Cardiac septum (tissue), 1 donor: ENCODE measurements at regions not wholly inside any gene's neighbourhood (a gene's known extent, or its start where the extent isn't known, plus 50 kb on each side); places are given as distances from the start of the nearest gene placed in this dataset.
"Not testable (repeated sequence)": the region's sequence is repeated elsewhere in the genome, so short reads cannot be mapped to it uniquely, and the experiment has no call there.

Source experiments
- DNase-seq: peaks from one replicate; pipeline ENCODE4 v3.0.0-alpha.2; 2020; ENCODE audit warnings: low spot score
- intact Hi-C: fragments of 100-400 bp; cut with DNase I; formaldehyde crosslinking; loops from one replicate; pipeline ENCODE4 v1.14.0; 2022
- donor health status: DM: no; HTN: no; CAD: no.

DNA sequence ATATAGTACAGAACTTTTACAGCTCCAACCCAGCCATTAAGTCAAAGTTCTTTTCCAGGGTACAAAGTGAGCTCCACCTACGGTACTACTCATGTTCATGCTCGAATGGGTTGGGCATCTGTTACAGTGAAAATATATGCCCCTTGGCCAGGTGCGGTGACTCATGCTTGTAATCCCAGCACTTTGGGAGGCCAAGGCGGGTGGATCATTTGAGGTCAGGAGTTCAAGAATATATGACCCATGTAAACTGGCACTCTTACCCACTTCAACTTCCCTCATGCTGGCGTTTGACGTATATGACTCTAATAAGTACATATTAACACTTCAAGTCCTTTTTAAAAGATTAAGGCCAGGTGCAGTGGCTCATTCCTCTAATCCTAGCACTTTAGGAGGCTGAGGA is 71.3 kb upstream of the PKN2 start:
- intact Hi-C loops: no loop called here
- no peak for DNase-seq

- no peak for DNase-seq
- intact Hi-C loops: no loop called here
These were observed 65.7 kb upstream of the PKN2 start for GRCh38 chr1:88618331-88618730.

- DNase-seq, intact Hi-C loops: not testable (repeated sequence)
These were observed 61.0 kb upstream of the PKN2 start for GRCh38 chr1:88623101-88623500.
